Myocyte (in vitro differentiated cells): ENCODE measurements at regions not wholly inside any gene's neighbourhood (a gene's known extent, or its start where the extent isn't known, plus 50 kb on each side); places are given as distances from the start of the nearest gene placed in this dataset.

ENCODE experiments used
- DNase-seq: peaks from one replicate; pipeline ENCODE4 v3.0.0-alpha.2; 2012; ENCODE audit warnings: low read depth

DNA sequence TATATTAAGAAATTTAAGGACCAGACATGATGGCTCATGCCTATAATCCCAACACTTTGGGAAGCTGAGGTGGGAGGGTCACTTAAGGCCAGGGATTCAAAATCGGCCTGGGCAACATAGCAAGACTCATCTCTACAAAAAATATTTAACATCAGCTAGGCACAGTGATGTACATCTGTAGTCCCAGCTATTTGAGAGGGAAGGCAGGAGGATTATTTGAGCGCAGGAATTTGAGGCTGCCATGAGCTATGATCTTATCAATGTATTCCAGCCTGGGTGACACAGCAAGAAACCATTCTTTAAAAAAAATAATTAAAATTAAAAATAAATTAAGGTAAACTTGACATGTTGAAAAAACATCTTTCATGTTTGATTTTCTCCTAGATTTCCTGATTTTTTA lies 564.2 kb downstream of the MBD2 start:
- no peak for DNase-seq

- DNase-seq, result no peak
Observed at GRCh38 chr18:53657257-53657656, 567.2 kb downstream of the MBD2 start.

GRCh38 chr18:53649621-53650020 lies 574.8 kb downstream of the MBD2 start:
- no peak for DNase-seq

- DNase-seq, result no peak
Observed at GRCh38 chr18:53644799-53645471, 579.5 kb downstream of the MBD2 start.

- DNase-seq, result no peak
Observed at GRCh38 chr18:53639687-53640086, 584.8 kb downstream of the MBD2 start.

- no peak for DNase-seq
Observed at GRCh38 chr18:53629337-53629736, 595.1 kb downstream of the MBD2 start.

DNA sequence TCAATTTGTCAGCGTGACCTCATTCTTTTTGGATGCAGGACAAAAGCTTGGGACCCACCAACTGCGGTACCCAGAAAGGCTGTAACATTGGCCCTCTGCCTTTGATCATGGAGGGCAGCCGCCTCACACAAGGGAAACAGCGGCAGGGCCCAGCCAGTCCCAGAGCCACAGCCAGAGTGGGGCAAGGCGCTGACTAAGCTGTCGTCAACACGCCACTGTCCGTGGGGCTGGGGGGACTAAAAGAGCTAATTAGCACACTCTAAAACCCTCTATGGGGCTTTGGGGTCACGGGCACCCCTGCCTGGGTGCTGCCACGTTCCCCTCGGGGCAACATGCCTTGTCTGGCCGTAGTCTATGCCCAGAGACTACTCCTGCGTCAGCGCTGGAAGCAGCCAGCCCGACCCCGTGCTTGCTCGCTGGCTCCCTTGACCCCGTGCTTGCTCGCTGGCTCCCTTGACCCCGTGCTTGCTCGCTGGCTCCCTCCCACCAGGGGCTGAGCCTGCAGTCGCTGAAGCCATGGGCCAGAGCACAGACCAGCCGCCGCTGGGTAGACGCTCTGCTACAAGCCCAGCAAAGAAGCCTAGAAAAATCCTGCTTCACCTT lies 598.4 kb downstream of the MBD2 start:
- DNase-seq, result no peak

DNA sequence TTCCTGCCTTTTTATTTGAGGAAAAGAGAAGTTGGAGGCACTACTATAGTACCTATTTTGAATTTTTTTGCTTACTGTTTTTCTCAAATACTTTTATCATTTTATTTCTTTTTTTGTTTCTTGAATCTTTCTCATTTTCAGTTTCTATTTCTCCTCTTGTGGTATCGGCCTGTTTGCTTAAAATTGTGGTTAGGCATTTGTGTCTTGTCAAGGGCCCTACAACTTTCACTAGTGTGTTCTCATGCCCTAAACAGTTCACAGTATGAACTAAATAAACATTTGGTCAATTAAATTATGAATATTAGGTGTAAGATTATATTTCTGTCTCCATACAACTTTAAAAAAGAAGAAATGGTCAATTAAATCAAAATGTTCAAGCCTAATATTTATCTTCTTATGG lies 613.5 kb downstream of the MBD2 start:
- DNase-seq, result no peak

DNA sequence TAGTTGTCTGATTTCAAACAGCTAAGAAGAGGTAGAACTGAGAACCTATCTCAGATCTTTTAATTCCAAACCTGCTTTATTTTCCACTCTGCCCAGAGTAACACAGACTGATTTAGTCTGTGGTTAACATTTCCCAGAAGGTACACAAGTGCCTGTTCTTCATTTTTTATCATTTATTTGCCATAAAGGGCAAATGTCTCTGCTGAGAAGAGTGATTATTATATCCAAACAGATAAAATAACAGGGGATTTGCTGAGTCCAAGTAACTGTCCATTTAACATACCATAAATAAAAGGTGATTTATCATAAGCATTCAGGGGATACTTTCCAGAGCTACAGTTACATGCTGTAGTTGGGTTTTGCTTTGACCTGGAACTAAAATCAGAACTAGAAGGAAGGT lies 617.7 kb downstream of the MBD2 start:
- DNase-seq, result no peak

GRCh38 chr18:53605198-53605597 lies 619.3 kb downstream of the MBD2 start:
- DNase-seq, result no peak

DNA sequence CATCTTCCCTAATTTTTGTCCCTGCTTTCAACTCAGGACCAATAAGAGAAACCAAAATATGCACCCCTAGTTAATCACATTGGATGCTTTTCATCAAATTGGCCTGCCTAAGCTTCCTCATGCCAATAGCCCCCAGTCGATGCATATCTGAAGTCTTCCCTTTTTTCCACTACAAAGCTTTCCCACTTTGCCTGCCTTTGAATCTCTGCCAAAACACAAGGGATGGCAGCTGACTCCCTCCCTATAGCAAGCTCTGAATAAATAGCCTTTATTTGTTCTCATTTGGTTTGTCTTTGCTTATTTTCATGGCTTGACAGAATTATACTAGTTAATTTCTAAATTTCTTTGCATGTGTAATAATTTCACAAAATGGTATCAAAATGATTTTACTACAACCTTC lies 621.2 kb downstream of the MBD2 start:
- no peak for DNase-seq

DNA sequence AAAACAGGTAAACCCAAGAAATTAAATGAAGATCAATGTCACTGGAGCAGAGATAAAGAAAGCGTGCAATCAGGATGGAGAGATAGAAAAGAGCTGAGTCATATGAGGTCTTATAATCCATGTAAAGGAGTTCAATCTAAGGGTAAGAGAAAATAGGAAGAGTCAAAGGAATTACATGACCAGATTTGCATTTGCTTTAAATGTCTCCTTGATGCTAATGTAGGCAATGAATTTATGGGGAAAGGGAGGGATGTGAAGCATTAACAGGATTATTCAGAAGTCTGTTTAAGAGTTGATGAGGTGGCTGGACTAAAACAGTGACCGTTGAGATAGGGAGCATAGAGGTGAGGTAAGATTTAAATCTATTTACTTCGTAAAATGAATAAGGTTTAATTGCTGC lies 623.1 kb downstream of the MBD2 start:
- DNase-seq, result no peak

- no peak for DNase-seq
Observed at GRCh38 chr18:53586923-53587322, 637.5 kb downstream of the MBD2 start.
